NCI-H774 (cell line): ENCODE measurements at regions not wholly inside any gene's neighbourhood (a gene's known extent, or its start where the extent isn't known, plus 50 kb on each side); places are given as distances from the start of the nearest gene placed in this dataset.

Experiments used
- DNase-seq: peaks from one replicate; lab custom pipeline; 2025; lab: John Stamatoyannopoulos, UW

DNA sequence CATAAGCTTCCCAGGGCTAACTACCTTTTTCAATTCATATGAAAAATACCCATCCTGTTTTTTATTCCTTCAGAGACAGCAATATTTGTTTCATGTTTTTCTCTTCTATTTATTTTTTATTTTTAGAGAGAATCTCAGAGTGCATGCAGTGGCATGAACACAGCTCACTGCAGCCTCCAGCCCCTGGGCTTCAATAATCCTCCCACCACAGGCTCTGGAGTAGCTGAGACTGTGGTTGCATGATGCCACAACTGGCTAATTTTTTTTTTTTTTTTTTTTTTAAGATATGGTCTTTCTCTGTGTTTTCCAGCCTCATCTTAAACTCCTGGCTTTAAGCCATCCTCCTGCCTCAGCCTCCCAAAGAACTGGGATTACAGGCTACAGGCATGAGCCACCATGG is 296.7 kb upstream of the AKR1E2 start:
- no peak for DNase-seq

GRCh38 chr10:4527281-4527970 is 298.6 kb upstream of the AKR1E2 start:
- no peak for DNase-seq

- DNase-seq = no peak
These were observed 299.7 kb upstream of the AKR1E2 start for GRCh38 chr10:4526311-4526731.

DNA sequence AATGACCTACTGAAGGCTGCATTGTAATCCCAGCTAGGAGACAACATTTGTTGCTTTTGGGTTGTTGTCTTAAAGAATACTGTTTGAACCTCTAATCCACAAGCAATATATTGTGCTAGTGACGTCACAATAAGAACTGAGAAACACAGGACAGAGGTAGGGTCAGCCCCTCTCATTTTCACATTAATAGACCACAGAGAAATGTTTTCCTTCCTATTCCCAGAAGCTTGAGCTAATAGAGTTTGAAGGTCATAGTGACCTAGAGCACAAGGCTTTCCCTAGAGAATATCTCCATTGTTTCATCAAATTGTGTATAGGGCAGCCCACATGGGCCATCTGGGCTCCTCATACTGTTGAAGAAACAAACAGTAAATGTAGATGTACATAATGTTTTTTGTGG is 300.9 kb upstream of the AKR1E2 start:
- DNase-seq = no peak

DNA sequence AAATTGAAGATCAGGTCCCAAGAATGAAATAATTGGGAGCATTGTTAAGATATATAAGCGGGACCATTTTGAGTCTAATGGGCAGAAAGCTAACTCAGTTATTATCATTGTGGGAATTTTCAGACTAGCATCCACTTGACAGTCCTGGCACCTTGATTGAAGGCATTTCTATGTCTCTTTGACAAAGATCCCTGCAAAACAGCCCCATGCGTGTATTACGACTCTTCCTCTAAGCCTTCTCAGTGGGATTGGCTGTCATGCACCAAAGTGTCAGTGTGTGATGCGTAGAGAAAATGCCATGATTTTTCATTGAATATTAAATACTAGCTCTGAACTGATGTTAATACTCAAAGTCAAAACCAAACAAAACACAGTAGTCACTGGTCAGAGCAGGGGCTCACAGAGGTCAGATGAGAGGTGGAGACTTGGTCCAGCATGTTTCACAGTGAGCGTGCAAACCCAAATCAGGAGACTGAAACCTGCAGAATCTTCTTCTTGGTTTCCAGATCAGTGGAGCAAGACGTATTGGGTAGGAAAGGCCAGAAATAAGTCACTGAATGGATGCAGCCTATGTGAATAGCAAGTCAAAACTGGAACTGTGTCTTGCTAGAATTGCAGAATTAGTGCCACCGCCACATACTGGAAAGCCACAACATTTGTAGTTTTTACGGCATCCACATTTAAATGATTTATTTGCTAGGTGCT is 303.6 kb upstream of the AKR1E2 start:
- no peak for DNase-seq

GRCh38 chr10:4519658-4520402 is 306.2 kb upstream of the AKR1E2 start:
- DNase-seq = no peak

GRCh38 chr10:4517746-4518145 is 308.3 kb upstream of the AKR1E2 start:
- DNase-seq = no peak

DNA sequence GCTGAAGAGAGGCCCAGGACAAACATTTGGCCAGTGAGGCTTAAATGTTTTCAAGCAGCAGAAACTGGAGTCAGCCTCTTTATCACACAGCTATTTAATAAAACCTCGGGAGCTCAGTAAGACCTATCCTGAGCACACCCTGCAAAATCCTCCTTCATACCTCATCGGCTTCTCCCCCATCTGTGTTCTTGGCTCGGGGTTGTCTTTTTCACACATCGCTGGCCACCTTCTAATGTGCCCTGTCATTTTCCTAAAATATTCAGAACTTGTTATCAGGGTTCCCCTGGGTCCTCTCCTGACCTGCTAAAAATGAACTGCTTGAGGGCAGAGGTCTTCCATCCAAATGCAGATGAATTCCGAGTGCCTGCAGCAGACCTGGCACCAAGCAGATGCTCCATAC is 310.3 kb upstream of the AKR1E2 start:
- DNase-seq = no peak

DNA sequence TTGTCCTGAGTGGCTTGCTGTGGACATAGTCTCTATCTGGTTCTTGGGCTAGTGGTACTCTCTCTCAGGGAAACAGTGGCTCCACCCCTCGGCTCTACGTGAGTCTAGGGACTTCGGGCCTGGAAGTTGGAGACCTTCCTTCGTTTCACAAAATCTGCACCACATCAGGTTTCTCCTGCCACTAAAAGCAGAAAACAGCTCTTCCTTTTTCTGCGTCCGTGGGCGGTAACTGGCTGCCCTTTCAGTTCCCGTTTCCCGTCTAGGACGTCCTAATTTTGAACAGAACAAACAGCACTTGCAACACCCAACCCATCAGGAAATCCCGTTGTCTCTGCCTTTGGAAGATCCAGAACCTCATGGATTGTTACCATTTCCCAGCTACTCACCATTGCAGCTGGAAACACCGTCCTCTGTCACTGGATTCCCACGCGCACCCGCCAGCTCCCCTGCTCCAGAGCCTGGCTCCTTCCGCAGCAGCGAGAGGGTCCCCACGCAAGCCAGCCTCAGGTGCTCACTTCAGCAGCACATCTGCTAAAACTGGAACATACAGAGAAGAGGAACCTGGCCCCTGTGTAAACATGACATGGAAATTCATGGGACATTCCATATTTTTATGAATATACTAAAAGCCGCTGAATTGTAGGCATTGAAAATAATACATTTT is 311.4 kb upstream of the AKR1E2 start:
- no peak for DNase-seq

- DNase-seq = no peak
These were observed 313.3 kb upstream of the AKR1E2 start for GRCh38 chr10:4512671-4513240.

- no peak for DNase-seq
These were observed 313.8 kb upstream of the AKR1E2 start for GRCh38 chr10:4512196-4512595.

DNA sequence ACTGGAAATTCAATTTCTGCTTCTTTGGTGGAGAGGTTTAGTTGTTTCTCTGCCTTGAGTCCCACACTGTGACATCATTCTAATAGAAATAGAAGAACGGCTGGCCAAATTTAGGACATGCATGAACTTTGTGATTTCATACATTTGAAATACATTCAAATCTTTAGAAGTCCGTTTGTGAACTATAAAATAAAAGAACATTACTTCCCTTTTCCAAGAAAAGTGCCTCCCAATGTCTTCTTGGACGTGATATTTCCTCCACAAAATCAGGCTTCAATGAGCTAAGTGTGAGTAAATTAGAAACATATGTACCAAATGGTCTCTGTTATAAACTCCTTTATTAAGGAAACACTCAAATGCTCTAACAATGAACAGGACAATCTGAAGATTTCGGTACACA is 314.5 kb upstream of the AKR1E2 start:
- no peak for DNase-seq

DNA sequence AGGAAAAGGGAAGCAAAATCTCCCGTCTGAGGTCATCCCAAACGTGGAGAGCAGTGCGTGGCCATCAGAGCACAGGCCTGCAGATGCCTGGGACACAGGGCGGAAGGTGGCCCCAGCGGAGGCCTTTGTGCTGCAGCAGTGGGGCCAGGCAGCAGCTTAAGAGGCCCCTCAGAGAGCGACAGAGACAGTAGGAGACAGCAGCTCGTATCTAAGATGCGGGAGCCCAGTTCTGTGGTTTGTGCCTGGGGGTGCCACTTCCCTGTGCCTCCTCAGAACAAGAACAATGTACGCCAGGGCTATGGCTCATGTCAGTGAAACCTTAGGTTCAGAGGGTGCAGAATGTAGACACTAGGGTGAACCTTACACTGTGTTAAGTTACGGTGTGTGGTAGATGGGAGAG is 316.6 kb upstream of the AKR1E2 start:
- no peak for DNase-seq

- no peak for DNase-seq
These were observed 319.9 kb upstream of the AKR1E2 start for GRCh38 chr10:4506095-4506494.

GRCh38 chr10:4504550-4504949 is 321.5 kb upstream of the AKR1E2 start:
- DNase-seq = no peak

DNA sequence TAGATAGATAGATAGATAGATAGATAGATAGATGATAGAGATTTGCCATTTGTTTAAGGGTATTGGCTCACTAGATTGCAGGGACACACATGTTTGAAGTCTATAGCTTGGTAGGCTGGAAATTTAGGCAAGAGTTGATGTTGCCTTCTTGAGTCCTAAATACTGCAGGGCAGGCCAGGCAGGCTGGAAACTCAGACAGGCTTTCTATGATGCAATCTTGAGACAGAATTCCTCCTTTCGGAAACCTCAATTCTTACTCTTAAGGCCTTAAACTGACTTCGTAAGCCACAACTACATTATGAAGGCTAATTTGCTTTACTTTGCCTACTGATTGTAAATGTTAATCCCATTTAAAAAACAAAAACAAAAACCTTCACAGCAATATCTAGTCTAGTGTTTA is 322.9 kb upstream of the AKR1E2 start:
- no peak for DNase-seq

DNA sequence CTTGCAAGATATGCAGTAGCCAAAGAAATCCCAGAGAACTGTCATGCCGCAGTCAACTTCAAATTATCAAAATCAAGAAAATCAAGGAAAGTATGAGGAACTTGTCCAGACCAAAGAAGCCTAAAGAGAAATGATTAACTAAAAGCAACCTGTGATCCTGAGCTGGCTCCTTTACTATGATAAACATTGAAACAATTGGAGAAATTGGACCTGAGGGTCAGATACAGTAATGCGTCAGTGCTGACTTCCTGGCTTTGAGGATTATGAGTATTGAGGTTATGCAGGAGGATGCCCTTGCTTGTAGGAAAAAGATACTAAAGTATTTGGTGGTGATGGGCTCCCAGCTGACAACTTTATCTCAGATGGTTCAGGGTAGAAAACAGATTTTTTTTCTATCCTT is 324.7 kb upstream of the AKR1E2 start:
- DNase-seq = no peak

GRCh38 chr10:4498711-4499251 is 327.2 kb upstream of the AKR1E2 start:
- DNase-seq = peak; percentile 27

DNA sequence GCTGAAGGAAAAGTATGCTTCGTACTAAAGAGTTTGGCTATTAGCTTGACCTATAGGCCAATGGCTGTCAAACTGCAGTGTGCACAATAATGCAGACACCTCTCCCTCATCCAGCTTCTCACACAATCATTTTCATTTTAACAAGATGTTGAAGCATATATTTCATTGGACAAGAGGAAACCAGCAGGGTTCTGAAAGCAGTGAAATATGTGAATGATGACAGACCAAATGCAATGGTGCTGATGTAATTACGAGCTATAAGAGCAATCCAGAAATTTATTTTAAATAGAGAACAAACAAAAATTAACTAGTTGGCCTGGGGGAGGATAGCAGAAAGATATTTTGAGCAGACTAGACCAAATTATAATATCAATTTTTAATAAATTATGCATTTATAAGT is 331.5 kb upstream of the AKR1E2 start:
- DNase-seq = no peak

DNA sequence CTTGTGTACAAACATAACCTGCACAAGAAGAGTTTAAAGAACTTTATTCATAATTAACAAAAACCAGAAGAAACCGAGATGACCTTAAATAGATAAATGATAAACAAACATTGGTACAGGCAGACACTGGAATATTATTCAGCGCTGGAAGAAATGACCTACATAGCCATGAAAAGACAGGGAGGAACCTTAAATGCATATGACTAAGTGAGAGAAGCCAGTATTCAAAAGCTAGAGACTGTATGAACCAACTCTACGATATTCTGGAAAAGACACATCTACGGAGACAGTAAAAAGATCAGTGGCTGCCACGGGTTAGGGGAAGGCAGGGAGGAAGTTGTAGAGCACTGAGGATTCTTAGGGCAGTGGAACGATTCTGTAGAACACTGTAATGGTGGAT is 333.8 kb upstream of the AKR1E2 start:
- DNase-seq = no peak

DNA sequence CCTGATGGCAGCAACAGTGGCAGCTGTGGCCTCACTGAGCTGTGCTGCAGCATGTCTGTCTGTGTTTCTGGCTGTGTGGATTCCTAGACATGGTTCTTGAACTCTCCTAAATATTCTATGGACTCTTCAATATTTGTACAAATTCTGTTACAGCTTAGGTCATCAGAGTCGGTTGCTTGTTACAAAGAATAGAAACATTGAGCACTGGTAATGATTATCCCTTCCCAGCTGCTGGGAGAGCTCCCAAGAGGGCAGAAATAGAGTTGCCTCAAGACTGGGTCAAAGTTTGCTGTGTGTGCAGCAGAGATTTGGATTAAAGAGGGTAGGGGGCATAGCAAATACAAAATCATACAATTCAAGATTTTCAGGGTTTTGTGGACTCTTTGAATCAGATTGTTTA is 337.1 kb upstream of the AKR1E2 start:
- DNase-seq = no peak

DNA sequence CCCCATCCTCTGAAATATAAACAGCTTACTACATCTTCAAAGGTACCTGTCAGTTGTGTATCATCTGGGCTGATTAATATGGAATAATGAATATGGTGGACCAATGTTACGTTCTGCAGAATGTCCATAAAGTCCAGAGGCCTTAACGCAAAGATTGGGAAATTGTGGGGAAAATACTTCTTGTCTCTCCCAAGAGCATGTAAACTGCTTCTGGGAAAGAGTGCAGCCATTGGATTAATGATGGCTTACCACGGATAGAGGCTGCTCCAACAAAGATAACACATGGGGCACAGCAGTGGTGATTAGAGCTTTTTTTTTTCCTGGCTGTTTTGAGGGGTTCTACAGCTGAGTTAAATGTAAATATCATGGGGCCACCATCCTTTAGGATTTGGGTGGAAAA is 340.4 kb upstream of the AKR1E2 start:
- no peak for DNase-seq
